ENCODE measurements at regions not wholly inside any gene's neighbourhood (a gene's known extent, or its start where the extent isn't known, plus 50 kb on each side); places are given as distances from the start of the nearest gene placed in this dataset.

GRCh38 chr5:68352166-68352565, 136.6 kb downstream of the PIK3R1 start:
- no peak for DNase-seq (ENCODE audit: low spot score)

- DNase-seq (ENCODE audit: low spot score): no peak
Measured at GRCh38 chr5:68353605-68354004, 138.0 kb downstream of the PIK3R1 start.

DNA sequence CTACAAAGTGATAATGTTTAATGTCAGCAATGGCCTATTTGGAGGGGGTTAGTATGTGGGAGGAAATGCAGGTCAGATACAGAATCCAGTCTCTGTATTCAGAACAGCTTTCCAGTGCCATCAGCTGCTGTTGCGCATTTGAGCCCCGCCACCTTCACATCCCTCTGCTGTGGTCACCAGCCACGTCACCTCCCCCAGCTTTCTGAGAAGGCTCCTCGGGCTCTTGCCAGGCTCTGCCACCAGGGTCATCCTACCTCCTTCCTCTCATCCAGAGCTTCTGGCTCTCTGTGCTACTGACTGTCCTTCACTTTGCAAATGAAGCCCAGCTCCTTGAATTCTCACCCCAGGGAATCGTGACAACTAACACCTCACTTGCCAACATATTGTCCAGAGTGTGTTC, 138.8 kb downstream of the PIK3R1 start:
- no peak for DNase-seq (ENCODE audit: low spot score)

- DNase-seq (ENCODE audit: low spot score): no peak
Measured at GRCh38 chr5:68356216-68356615, 140.7 kb downstream of the PIK3R1 start.

- no peak for DNase-seq (ENCODE audit: low spot score)
Measured at GRCh38 chr5:68356623-68357022, 141.1 kb downstream of the PIK3R1 start.

- DNase-seq (ENCODE audit: low spot score): no peak
Measured at GRCh38 chr5:68359699-68360098, 144.1 kb downstream of the PIK3R1 start.

DNA sequence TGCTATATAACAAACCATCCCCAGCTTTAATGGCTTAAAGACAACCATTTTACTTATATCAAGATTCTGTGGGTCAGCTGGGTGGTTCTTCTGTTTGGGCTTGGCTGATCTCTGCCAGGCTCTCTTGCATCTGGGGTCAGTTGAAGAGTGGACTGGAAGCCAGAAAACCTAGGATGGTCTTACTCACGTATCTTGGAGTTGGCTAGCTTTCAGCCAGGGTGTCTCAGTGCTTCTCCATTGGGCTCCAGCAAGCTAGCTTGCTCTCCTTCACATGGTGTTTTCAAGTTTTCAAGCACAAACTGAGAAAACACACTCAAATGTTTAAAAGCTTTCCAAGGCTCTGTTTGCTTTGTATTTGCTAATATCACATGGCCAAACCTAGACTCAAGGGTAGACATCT, 146.8 kb downstream of the PIK3R1 start:
- no peak for DNase-seq (ENCODE audit: low spot score)

- no peak for DNase-seq (ENCODE audit: low spot score)
Measured at GRCh38 chr5:68365889-68366288, 150.3 kb downstream of the PIK3R1 start.

DNA sequence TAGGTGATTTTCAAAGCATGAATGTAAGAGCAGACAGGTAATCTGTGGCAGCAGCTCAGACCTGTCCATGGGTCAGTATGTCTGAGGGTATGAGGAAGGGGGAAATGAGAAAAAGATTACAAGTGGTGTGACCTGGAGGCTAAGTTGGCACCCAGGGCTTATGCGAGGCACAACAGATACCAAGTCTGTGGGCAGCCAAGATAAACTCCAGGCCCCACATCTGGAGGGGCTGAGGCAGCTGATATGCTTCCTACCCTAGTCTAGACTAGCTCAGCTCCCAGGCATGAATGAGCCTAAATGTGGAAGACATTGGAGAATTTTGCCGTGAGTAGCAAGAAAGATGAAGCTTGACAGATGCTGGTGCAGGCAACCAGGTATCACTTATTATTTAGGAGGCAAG, 151.7 kb downstream of the PIK3R1 start:
- DNase-seq (ENCODE audit: low spot score): no peak

GRCh38 chr5:68367717-68368116, 152.2 kb downstream of the PIK3R1 start:
- DNase-seq (ENCODE audit: low spot score): no peak

DNA sequence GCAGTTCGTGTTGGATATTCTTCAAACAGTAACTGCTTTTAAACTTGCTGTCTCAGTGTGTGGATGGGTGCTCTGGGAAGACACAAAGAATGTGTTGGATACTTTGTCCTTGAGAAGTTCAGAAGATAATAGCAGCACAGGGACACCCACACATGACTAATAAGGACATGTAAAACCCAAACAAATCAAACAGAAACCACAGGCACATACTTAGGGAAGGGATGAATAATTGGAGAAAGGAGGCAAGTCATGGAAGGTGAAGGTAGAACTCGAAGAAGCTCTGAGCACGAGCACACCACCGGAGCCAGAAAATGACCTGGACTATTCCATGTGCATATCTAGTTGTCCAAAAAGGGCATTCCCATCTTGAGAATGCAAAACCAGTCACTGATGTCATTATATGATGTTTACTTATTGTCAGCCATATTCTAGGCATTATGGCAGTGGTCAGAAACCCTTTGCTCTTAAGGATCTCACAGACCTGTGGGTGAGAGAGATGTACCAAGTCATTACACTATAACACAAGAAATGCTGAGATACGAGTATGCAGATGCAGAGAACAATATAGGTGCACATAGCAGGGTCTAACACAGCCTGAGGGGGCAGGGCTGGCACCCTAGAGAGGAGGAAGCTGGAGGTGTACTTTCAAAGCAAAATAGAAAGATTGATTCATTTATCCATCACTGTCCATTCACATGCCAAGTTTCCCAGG, 152.9 kb downstream of the PIK3R1 start:
- no peak for DNase-seq (ENCODE audit: low spot score)

DNA sequence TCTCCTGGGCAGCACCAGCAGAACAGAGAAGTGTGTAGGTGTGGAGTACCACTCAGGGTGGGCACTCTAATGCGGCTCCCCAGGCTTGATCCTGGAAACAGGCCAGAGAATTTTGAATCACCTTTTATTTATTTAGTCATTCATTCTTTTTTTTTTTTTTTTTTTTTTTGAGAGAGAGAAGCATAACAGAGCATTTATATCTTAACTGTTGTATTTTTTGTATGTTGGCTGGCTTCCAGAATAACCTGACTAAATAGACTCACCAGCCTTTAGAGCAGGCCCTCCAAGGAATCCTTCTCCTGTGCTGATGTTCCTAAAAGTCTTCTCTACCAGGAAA, 153.4 kb downstream of the PIK3R1 start:
- no peak for DNase-seq (ENCODE audit: low spot score)

- no peak for DNase-seq (ENCODE audit: low spot score)
Measured at GRCh38 chr5:68369457-68370125, 154.0 kb downstream of the PIK3R1 start.

- DNase-seq (ENCODE audit: low spot score): no peak
Measured at GRCh38 chr5:68370196-68370595, 154.6 kb downstream of the PIK3R1 start.

- DNase-seq (ENCODE audit: low spot score): no peak
Measured at GRCh38 chr5:68371607-68372006, 156.1 kb downstream of the PIK3R1 start.

- no peak for DNase-seq (ENCODE audit: low spot score)
Measured at GRCh38 chr5:68372161-68372560, 156.6 kb downstream of the PIK3R1 start.

GRCh38 chr5:68373050-68373449, 157.5 kb downstream of the PIK3R1 start:
- DNase-seq (ENCODE audit: low spot score): no peak

GRCh38 chr5:68374796-68375518, 159.4 kb downstream of the PIK3R1 start:
- no peak for DNase-seq (ENCODE audit: low spot score)

DNA sequence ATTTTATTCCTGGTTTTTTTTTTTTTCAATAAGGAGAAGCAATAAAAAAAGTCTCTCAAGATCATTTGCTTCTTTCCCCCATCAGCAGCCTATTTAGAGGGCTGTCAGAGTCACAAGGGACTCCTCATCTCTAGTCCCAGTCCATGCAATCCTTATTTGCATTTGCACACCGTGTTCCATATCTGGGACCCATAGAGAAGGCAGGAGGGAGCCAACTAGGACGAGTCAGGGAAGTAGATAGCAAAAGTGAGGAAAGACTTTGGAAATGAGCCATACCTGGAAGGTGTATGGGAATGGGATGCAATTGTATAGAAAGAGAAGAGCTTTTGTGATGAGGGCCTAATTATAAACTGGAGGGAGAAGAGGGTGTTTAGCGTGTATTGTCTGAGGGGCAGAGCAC, 160.0 kb downstream of the PIK3R1 start:
- DNase-seq (ENCODE audit: low spot score): no peak

- DNase-seq (ENCODE audit: low spot score): no peak
Measured at GRCh38 chr5:68376935-68377334, 161.4 kb downstream of the PIK3R1 start.

- no peak for DNase-seq (ENCODE audit: low spot score)
Measured at GRCh38 chr5:68377733-68378132, 162.2 kb downstream of the PIK3R1 start.

GRCh38 chr5:68378204-68378820, 162.8 kb downstream of the PIK3R1 start:
- DNase-seq (ENCODE audit: low spot score): no peak

Data from H4 (cell line).